ENCODE measurements at regions not wholly inside any gene's neighbourhood (a gene's known extent, or its start where the extent isn't known, plus 50 kb on each side); places are given as distances from the start of the nearest gene placed in this dataset.
"Not testable (repeated sequence)": the region's sequence is repeated elsewhere in the genome, so short reads cannot be mapped to it uniquely, and the experiment has no call there.

- Histone ChIP-seq H3K4me3 (no peak overlapping the region), H3K36me3 (ENCODE audit: low read depth) (no peaks in the 10 kb centered on the region), H4K20me1 (ENCODE audit: insufficient read depth) (no peaks in the 10 kb centered on the region), H3K4me1 (replicated peaks; ENCODE audit: insufficient read depth) (no peaks in the 10 kb centered on the region), H3K9me2 (ENCODE audit: insufficient read depth) (no peaks in the 10 kb centered on the region), H2AFZ (no peak overlapping the region), H3K27me3 (ENCODE audit: insufficient read depth, low read depth) (peaks cover 98% of the 10 kb centered on the region), H3K9me3 (ENCODE audit: insufficient read depth, low read depth) (no peaks in the 10 kb centered on the region), H3K79me2 (ENCODE audit: low read depth) (no peaks in the 10 kb centered on the region), H3K27ac (no peak overlapping the region), H3F3A (ENCODE audit: insufficient read depth, low read depth) (no peaks in the 10 kb centered on the region), H3K4me2 (no peak overlapping the region)
- ChIA-PET POLR2A (ENCODE audit: unreplicated experiment) (no interaction called here), CTCF (no interaction called here)
- no TSS peak for BruUV-seq (replicated peaks)
- intact Hi-C loops (cut with micrococcal nuclease; ENCODE audit: unreplicated experiment): no loop called here
- DNase-seq: no peak
- TF ChIP-seq EZH2 (IDR thresholded peaks at IDR 0.05; ENCODE audit: low read depth): no peak
- TF ChIP-seq CTCF (conservative IDR thresholded peaks at IDR 0.05): no peak
These were observed 62.5 kb upstream of the TAMM41 start for GRCh38 chr3:11908981-11909698.

GRCh38 chr3:11909726-11910125, 63.0 kb upstream of the TAMM41 start:
- BruUV-seq (replicated peaks): no TSS peak
- H3K4me2 ChIP-seq: no peak overlapping the region
- H3K4me3 ChIP-seq: no peak overlapping the region
- no peak overlapping the region for H2AFZ ChIP-seq
- CTCF ChIA-PET: no interaction called here
- no peaks in the 10 kb centered on the region for H3K36me3 ChIP-seq (ENCODE audit: low read depth)
- no peaks in the 10 kb centered on the region for H3K79me2 ChIP-seq (ENCODE audit: low read depth)
- no peak overlapping the region for H3K27ac ChIP-seq
- TF ChIP-seq CTCF (conservative IDR thresholded peaks at IDR 0.05): no peak
- no peak for TF ChIP-seq EZH2 (IDR thresholded peaks at IDR 0.05; ENCODE audit: low read depth)
- H3K9me3 ChIP-seq (ENCODE audit: insufficient read depth, low read depth): no peaks in the 10 kb centered on the region
- no peaks in the 10 kb centered on the region for H4K20me1 ChIP-seq (ENCODE audit: insufficient read depth)
- no peaks in the 10 kb centered on the region for H3F3A ChIP-seq (ENCODE audit: insufficient read depth, low read depth)
- H3K27me3 ChIP-seq (ENCODE audit: insufficient read depth, low read depth): peaks cover 98% of the 10 kb centered on the region
- POLR2A ChIA-PET (ENCODE audit: unreplicated experiment): no interaction called here
- no peaks in the 10 kb centered on the region for H3K9me2 ChIP-seq (ENCODE audit: insufficient read depth)
- intact Hi-C loops (cut with micrococcal nuclease; ENCODE audit: unreplicated experiment): loop anchor here (5.0 kb wide), 1 partner anchor 963 kb away; no protein-coding TSS in a partner anchor
- no peaks in the 10 kb centered on the region for H3K4me1 ChIP-seq (replicated peaks; ENCODE audit: insufficient read depth)
- no peak for DNase-seq

GRCh38 chr3:11910216-11910930, 63.7 kb upstream of the TAMM41 start:
- H3K79me2 ChIP-seq (ENCODE audit: low read depth); H3K4me1 ChIP-seq (replicated peaks; ENCODE audit: insufficient read depth); H3K27ac ChIP-seq; H3K4me3 ChIP-seq; POLR2A ChIA-PET (ENCODE audit: unreplicated experiment); DNase-seq; H3K9me2 ChIP-seq (ENCODE audit: insufficient read depth); H4K20me1 ChIP-seq (ENCODE audit: insufficient read depth); H3K4me2 ChIP-seq; H2AFZ ChIP-seq; BruUV-seq (replicated peaks); H3K36me3 ChIP-seq (ENCODE audit: low read depth); H3K9me3 ChIP-seq (ENCODE audit: insufficient read depth, low read depth); CTCF ChIA-PET; H3F3A ChIP-seq (ENCODE audit: insufficient read depth, low read depth): not testable (repeated sequence)
- H3K27me3 ChIP-seq (ENCODE audit: insufficient read depth, low read depth): peaks cover 98% of the 10 kb centered on the region
- intact Hi-C loops (cut with micrococcal nuclease; ENCODE audit: unreplicated experiment): loop anchor here (5.0 kb wide), 1 partner anchor 962 kb away; no protein-coding TSS in a partner anchor

Measured in PC-9 (cell line).